ENCODE measurements at regions not wholly inside any gene's neighbourhood (a gene's known extent, or its start where the extent isn't known, plus 50 kb on each side); places are given as distances from the start of the nearest gene placed in this dataset.

DNA sequence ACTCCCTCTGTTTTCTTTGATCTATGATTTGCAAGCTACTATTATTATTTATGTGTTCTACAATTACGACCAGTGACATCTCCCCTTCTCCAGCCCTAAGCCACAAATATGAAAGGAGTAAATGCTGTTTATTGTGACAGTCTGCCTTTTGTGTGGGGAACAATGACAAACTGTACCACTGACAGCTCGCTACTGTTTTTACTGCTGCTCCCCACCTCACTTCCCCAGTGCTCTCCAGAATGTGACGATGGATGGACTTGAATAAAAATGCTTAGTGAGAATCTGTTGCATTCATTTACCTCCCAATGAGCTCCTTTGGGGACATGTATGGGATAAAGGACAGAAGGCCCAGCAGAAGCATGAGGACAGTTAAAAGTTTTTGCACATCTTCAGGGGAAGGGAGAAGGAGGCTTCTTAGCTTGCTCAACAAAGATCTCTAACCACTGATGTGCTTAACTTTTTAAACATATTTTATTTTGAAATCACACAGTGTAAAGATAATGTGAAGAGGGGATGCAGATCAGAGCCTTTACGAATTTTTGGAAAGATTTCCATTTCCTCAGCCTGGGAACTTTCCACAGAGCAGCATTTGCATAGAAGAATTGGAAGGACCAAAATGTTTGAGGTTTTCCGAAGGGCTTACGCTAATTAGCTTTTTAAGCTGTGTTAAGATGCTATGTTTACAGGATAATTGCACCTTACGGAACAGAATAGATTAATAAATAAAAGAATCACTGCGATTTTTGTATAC lies 485.1 kb upstream of the TENM3 start:
- Histone ChIP-seq H3K9me3 (no peaks in the 10 kb centered on the region), H3K4me1 (no peaks in the 10 kb centered on the region), H3K27ac (no peak overlapping the region), H3K27me3 (no peaks in the 10 kb centered on the region), H3K4me3 (no peak overlapping the region), H3K36me3 (no peaks in the 10 kb centered on the region)
- WGBS, result 63% methylated on average over 8 of the region's 8 CpGs
- DNase-seq (ENCODE audit: low spot score in 2 of 2), result no peak
- TF ChIP-seq POLR2AphosphoS5 (IDR thresholded peaks at IDR 0.05) (no peak), POLR2A (IDR thresholded peaks at IDR 0.05) (no peak)

DNA sequence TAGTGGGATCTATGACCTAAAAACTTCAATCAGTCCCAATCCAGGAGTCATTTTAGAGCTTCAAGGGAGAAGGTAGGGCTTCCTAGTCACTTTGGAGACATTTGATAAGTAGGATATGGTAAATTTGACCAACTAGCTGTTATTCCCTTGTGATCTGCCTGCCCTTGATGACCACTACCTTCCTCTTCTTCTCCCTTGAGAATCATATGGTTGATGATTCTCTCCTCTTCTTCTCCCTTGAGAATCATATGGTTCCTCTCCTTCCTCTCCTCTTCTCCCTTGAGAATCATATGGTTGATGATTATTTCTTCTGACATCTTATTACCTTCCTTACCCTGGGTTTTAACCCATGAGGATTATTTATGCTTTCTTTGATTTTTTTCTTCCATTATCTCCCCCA lies 482.6 kb upstream of the TENM3 start:
- no peak for DNase-seq (ENCODE audit: low spot score in 2 of 2)
- H3K27me3 ChIP-seq, result no peaks in the 10 kb centered on the region
- no peak overlapping the region for H3K4me3 ChIP-seq
- H3K36me3 ChIP-seq, result no peaks in the 10 kb centered on the region
- no peaks in the 10 kb centered on the region for H3K4me1 ChIP-seq
- H3K9me3 ChIP-seq, result no peaks in the 10 kb centered on the region
- TF ChIP-seq POLR2AphosphoS5 (IDR thresholded peaks at IDR 0.05) (no peak), POLR2A (IDR thresholded peaks at IDR 0.05) (no peak), EP300 (IDR thresholded peaks at IDR 0.05) (no peak)
- TF ChIP-seq, protein P1, sequence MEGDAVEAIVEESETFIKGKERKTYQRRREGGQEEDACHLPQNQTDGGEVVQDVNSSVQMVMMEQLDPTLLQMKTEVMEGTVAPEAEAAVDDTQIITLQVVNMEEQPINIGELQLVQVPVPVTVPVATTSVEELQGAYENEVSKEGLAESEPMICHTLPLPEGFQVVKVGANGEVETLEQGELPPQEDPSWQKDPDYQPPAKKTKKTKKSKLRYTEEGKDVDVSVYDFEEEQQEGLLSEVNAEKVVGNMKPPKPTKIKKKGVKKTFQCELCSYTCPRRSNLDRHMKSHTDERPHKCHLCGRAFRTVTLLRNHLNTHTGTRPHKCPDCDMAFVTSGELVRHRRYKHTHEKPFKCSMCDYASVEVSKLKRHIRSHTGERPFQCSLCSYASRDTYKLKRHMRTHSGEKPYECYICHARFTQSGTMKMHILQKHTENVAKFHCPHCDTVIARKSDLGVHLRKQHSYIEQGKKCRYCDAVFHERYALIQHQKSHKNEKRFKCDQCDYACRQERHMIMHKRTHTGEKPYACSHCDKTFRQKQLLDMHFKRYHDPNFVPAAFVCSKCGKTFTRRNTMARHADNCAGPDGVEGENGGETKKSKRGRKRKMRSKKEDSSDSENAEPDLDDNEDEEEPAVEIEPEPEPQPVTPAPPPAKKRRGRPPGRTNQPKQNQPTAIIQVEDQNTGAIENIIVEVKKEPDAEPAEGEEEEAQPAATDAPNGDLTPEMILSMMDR (IDR thresholded peaks at IDR 0.05), result no peak
- no peak overlapping the region for H3K27ac ChIP-seq

DNA sequence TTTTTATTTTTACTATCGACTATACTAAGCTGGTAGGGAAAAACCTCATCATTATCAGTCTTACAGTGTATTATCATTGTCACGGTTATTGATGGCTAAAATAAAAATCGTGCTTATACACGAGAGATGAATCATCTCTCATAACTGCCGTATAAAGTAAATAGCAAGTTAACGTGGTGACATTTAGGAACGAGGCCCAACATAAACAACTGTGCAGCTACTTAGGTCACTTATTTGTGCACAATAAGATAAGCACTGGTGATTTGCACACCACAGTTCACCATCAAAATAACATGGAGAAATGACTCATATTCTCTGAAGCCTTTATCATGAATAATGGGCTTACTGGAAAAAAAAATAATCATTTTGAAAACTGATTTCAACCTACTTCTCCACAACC lies 482.0 kb upstream of the TENM3 start:
- Histone ChIP-seq H3K27ac (no peak overlapping the region), H3K9me3 (no peaks in the 10 kb centered on the region), H3K4me3 (no peak overlapping the region), H3K4me1 (no peaks in the 10 kb centered on the region), H3K27me3 (no peaks in the 10 kb centered on the region), H3K36me3 (no peaks in the 10 kb centered on the region)
- no peak for TF ChIP-seq EP300 (IDR thresholded peaks at IDR 0.05)
- no peak for TF ChIP-seq POLR2AphosphoS5 (IDR thresholded peaks at IDR 0.05)
- TF ChIP-seq, protein P1 (IDR thresholded peaks at IDR 0.05), result no peak
- no peak for TF ChIP-seq POLR2A (IDR thresholded peaks at IDR 0.05)
- 83% methylated on average over 7 of the region's 7 CpGs for WGBS
- DNase-seq (ENCODE audit: low spot score in 2 of 2), result no peak

DNA sequence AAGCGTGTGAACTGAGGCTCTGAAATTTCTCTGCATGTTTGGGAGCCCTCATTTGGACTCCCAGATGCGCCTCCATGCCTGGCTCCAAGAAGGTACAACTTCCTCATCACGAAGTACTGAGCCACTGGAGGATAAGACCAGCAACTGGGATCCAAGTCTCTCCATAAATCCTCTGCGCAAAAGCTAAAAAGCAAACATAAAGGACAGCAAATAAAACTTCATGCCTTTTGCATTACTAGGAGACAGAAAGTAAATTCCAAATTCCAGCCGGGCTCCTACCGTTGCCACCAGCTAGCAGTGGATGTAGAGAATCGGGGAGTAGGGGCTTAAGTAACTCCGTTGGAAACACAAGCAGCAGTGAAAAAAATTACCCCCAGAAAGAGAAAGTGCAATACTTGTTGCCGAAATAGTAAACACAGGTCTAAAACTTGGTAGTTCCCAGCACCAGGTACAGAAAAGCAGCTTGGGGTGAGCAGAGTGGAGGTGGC lies 477.1 kb upstream of the TENM3 start:
- Histone ChIP-seq H3K36me3 (no peaks in the 10 kb centered on the region), H3K27ac (no peak overlapping the region), H3K4me3 (no peak overlapping the region), H3K9me3 (no peaks in the 10 kb centered on the region), H3K4me1 (no peaks in the 10 kb centered on the region), H3K27me3 (no peaks in the 10 kb centered on the region)
- no peak for DNase-seq (ENCODE audit: low spot score in 2 of 2)
- TF ChIP-seq, protein P1 (IDR thresholded peaks at IDR 0.05), result no peak
- TF ChIP-seq POLR2A (IDR thresholded peaks at IDR 0.05), result no peak
- TF ChIP-seq EP300 (IDR thresholded peaks at IDR 0.05), result no peak
- no peak for TF ChIP-seq POLR2AphosphoS5 (IDR thresholded peaks at IDR 0.05)
- WGBS, result 66% methylated on average over 9 of the region's 9 CpGs

DNA sequence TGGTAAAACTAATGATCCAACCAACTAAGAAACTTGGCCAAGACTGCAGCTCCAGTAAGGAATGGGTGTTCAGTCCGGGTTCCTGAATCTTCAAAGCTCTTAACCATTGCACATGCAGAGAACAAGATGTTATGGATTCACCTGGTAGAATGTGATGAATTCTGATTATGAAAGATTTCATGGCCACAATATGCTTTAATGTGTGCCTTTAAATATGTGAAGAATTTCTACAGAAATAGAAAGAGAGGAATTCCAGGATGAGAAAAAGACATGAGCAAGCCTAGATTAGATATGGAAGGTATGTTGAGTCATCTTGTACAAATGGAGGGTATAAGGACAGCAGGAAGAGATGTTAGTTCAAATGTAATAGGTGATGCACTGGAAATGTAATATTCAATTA lies 472.2 kb upstream of the TENM3 start:
- no peak overlapping the region for H3K4me3 ChIP-seq
- H3K4me1 ChIP-seq, result no peaks in the 10 kb centered on the region
- H3K27ac ChIP-seq, result no peak overlapping the region
- WGBS, result 85% methylated on average over 1 of the region's 1 CpG
- no peaks in the 10 kb centered on the region for H3K9me3 ChIP-seq
- H3K27me3 ChIP-seq, result no peaks in the 10 kb centered on the region
- DNase-seq (ENCODE audit: low spot score in 2 of 2), result no peak
- H3K36me3 ChIP-seq, result no peaks in the 10 kb centered on the region
- TF ChIP-seq, protein P1 (IDR thresholded peaks at IDR 0.05), result no peak
- TF ChIP-seq POLR2AphosphoS5 (IDR thresholded peaks at IDR 0.05) (no peak), POLR2A (IDR thresholded peaks at IDR 0.05) (no peak), EP300 (IDR thresholded peaks at IDR 0.05) (no peak)
